ENCODE measurements at regions not wholly inside any gene's neighbourhood (a gene's known extent, or its start where the extent isn't known, plus 50 kb on each side); places are given as distances from the start of the nearest gene placed in this dataset.
"Not testable (repeated sequence)": the region's sequence is repeated elsewhere in the genome, so short reads cannot be mapped to it uniquely, and the experiment has no call there.

DNA sequence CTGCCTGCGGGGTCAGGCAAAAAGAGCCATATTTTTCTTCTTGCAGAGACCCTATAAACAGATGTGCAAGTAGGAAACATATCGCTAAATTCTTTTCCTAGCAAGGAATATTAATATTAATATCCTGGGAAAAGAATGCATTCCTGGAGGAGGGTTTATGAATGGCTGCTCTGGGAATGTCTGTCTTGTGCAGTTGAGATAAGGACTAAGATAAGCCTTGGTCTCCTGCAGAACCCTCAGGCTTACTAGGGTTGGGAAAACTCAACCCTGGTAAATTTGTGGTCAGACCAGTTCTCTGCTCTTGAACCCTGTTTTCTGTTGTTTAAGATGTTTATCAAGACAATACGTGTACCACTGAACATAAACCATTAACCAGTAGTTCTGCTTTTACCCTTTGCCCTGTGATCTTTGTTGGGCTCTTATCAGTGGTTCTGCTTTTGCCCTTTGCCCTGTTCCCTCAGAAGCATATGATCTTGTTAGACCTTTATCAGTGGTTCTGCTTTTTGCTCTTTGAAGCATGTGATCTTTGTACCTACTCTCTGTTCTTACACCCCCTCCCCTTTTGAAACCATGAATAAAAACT lies 1548.2 kb upstream of the FLRT2 start:
- not testable (repeated sequence) for H3K4me3 ChIP-seq (ENCODE audit: low read depth, low read length); H2AK5ac ChIP-seq (ENCODE audit: low read length); H3K27me3 ChIP-seq (ENCODE audit: insufficient read depth, low read length); H3K4me1 ChIP-seq (ENCODE audit: control insufficient read depth in 1 of 2, insufficient read depth in 2 of 2, low read length in 2 of 2); H3K18ac ChIP-seq (ENCODE audit: low read length); H2BK12ac ChIP-seq (ENCODE audit: low read length); H3K14ac ChIP-seq (ENCODE audit: low read length); H4K8ac ChIP-seq (ENCODE audit: low read depth, low read length); H3K79me2 ChIP-seq (ENCODE audit: control insufficient read depth, insufficient read depth, low read length, poor library complexity); H3K4me2 ChIP-seq (ENCODE audit: low read length); H3K4ac ChIP-seq (ENCODE audit: low read depth, low read length); H3K36me3 ChIP-seq (ENCODE audit: control insufficient read depth in 1 of 2, insufficient read depth in 2 of 2, low read length in 2 of 2); H2BK120ac ChIP-seq (ENCODE audit: insufficient read depth, low read length, poor library complexity); H3K9ac ChIP-seq (ENCODE audit: low read length); H4K91ac ChIP-seq (ENCODE audit: low read depth, low read length); H2AFZ ChIP-seq (ENCODE audit: insufficient read depth, low read length, poor library complexity); H3K23ac ChIP-seq (ENCODE audit: low read length); H3K9me3 ChIP-seq (ENCODE audit: insufficient read depth, low read depth, low read length); H4K12ac ChIP-seq (ENCODE audit: low read depth, low read length)
- Histone ChIP-seq H3K79me1 (ENCODE audit: low read length) (peaks cover 10% of the 10 kb centered on the region), H2BK5ac (ENCODE audit: low read depth, low read length, poor library complexity) (peak overlapping the region; percentile 64), H3K27ac (ENCODE audit: low read depth, low read length) (peak overlapping the region; percentile 74)
- no CpG with 5 or more reads among the region's 3 CpGs for WGBS (ENCODE audit: extremely low coverage, insufficient coverage, insufficient read length)
- DNase-seq = peak in 1 of 2 donors; percentile 47

DNA sequence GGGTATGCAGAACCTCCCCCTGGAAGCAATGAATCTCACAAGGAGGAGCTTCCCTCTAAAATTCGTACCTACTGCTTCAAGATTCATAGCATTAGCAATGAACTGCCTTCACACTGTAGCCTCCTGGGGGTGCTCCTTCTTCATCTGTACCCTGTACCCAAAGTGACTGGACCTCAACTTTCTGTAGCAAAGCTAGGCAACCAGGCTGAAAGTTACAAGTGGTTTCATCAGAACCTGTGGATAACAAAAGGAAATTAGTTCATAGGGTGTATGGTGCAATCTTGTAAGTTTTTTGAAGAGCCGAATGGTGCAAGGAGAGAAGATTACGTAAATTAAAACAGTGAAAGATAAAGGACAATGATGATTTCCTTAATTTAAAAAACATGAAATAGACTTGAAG lies 1541.7 kb upstream of the FLRT2 start:
- Histone ChIP-seq H3K14ac (ENCODE audit: low read length) (no peak overlapping the region), H3K4me1 (ENCODE audit: control insufficient read depth in 1 of 2, insufficient read depth in 2 of 2, low read length in 2 of 2) (no peaks in the 10 kb centered on the region), H2AK5ac (ENCODE audit: low read length) (no peak overlapping the region), H2BK12ac (ENCODE audit: low read length) (peak overlapping the region; percentile 84), H3K79me1 (ENCODE audit: low read length) (peaks cover 4% of the 10 kb centered on the region), H3K18ac (ENCODE audit: low read length) (no peak overlapping the region), H4K8ac (ENCODE audit: low read depth, low read length) (no peak overlapping the region), H3K4me2 (ENCODE audit: low read length) (no peak overlapping the region), H4K91ac (ENCODE audit: low read depth, low read length) (peak overlapping the region; percentile 55), H3K27ac (ENCODE audit: low read depth, low read length) (no peak overlapping the region), H3K4me3 (ENCODE audit: low read depth, low read length) (no peak overlapping the region), H3K9ac (ENCODE audit: low read length) (no peak overlapping the region), H2AFZ (ENCODE audit: insufficient read depth, low read length, poor library complexity) (no peak overlapping the region), H3K9me3 (ENCODE audit: insufficient read depth, low read depth, low read length) (peaks cover 2% of the 10 kb centered on the region), H3K4ac (ENCODE audit: low read depth, low read length) (no peak overlapping the region), H3K23ac (ENCODE audit: low read length) (no peak overlapping the region), H3K36me3 (ENCODE audit: control insufficient read depth in 1 of 2, insufficient read depth in 2 of 2, low read length in 2 of 2) (no peaks in the 10 kb centered on the region), H3K79me2 (ENCODE audit: control insufficient read depth, insufficient read depth, low read length, poor library complexity) (no peaks in the 10 kb centered on the region), H2BK120ac (ENCODE audit: insufficient read depth, low read length, poor library complexity) (no peak overlapping the region), H3K27me3 (ENCODE audit: insufficient read depth, low read length) (no peaks in the 10 kb centered on the region), H2BK5ac (ENCODE audit: low read depth, low read length, poor library complexity) (no peak overlapping the region), H4K12ac (ENCODE audit: low read depth, low read length) (no peak overlapping the region)
- no CpG with 5 or more reads among the region's 3 CpGs for WGBS (ENCODE audit: extremely low coverage, insufficient coverage, insufficient read length)
- DNase-seq = no peak

DNA sequence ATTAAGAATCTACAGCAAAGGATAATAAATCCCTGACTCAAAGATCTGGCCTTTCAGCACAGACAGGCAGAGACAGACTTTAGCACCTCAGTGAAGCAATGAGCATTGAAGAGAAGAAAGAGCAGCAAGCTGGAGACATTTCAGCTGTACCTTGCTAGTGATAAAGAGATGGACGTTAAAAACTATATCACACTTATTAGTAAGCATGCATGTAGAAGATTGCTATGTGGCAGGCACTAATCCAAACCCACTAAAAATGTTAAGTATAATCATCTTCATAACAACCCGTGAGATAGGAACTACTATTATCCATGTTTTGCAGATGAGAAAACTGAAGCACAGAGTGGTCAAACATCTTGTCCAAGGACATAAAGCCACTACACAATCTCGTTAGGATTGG lies 1538.3 kb upstream of the FLRT2 start:
- no peak overlapping the region for H3K4me3 ChIP-seq (ENCODE audit: low read depth, low read length)
- H4K91ac ChIP-seq (ENCODE audit: low read depth, low read length) = no peak overlapping the region
- H3K79me2 ChIP-seq (ENCODE audit: control insufficient read depth, insufficient read depth, low read length, poor library complexity) = no peaks in the 10 kb centered on the region
- no peak overlapping the region for H3K23ac ChIP-seq (ENCODE audit: low read length)
- H3K9me3 ChIP-seq (ENCODE audit: insufficient read depth, low read depth, low read length) = no peaks in the 10 kb centered on the region
- H2BK12ac ChIP-seq (ENCODE audit: low read length) = no peak overlapping the region
- no peaks in the 10 kb centered on the region for H3K36me3 ChIP-seq (ENCODE audit: control insufficient read depth in 1 of 2, insufficient read depth in 2 of 2, low read length in 2 of 2)
- H3K9ac ChIP-seq (ENCODE audit: low read length) = no peak overlapping the region
- H3K27ac ChIP-seq (ENCODE audit: low read depth, low read length) = no peak overlapping the region
- no peak overlapping the region for H3K4me2 ChIP-seq (ENCODE audit: low read length)
- H4K12ac ChIP-seq (ENCODE audit: low read depth, low read length) = no peak overlapping the region
- no peak overlapping the region for H2AFZ ChIP-seq (ENCODE audit: insufficient read depth, low read length, poor library complexity)
- WGBS (ENCODE audit: extremely low coverage, insufficient coverage, insufficient read length) = no CpG with 5 or more reads among the region's 3 CpGs
- H2BK5ac ChIP-seq (ENCODE audit: low read depth, low read length, poor library complexity) = no peak overlapping the region
- H3K18ac ChIP-seq (ENCODE audit: low read length) = no peak overlapping the region
- H3K4ac ChIP-seq (ENCODE audit: low read depth, low read length) = no peak overlapping the region
- no peak overlapping the region for H2BK120ac ChIP-seq (ENCODE audit: insufficient read depth, low read length, poor library complexity)
- peaks cover 2% of the 10 kb centered on the region for H3K79me1 ChIP-seq (ENCODE audit: low read length)
- H4K8ac ChIP-seq (ENCODE audit: low read depth, low read length) = no peak overlapping the region
- H2AK5ac ChIP-seq (ENCODE audit: low read length) = no peak overlapping the region
- no peak overlapping the region for H3K14ac ChIP-seq (ENCODE audit: low read length)
- H3K27me3 ChIP-seq (ENCODE audit: insufficient read depth, low read length) = no peaks in the 10 kb centered on the region
- H3K4me1 ChIP-seq (ENCODE audit: control insufficient read depth in 1 of 2, insufficient read depth in 2 of 2, low read length in 2 of 2) = no peaks in the 10 kb centered on the region
- no peak for DNase-seq

DNA sequence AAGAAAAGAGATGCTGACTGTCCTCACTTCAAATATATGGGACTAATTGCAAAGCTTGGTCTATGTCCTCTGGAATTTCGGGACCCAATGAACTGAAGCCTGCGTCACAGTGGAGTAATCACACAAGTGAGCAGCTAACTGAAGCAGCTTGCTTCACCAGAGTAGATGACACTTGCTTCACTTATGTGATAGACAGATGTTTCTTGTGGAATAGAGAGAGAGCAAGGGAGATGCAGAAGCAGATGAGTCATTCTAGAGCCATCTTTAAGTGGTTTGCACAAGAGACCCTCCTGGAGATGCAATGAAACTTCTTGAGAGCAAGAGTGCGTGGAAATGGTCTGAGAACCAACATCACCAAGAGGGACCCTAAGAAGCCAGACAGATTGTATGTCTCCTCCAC lies 1537.1 kb upstream of the FLRT2 start:
- Histone ChIP-seq H3K18ac (ENCODE audit: low read length) (no peak overlapping the region), H4K91ac (ENCODE audit: low read depth, low read length) (no peak overlapping the region), H3K27ac (ENCODE audit: low read depth, low read length) (no peak overlapping the region), H3K79me1 (ENCODE audit: low read length) (no peaks in the 10 kb centered on the region), H2AK5ac (ENCODE audit: low read length) (no peak overlapping the region), H2BK12ac (ENCODE audit: low read length) (no peak overlapping the region), H2AFZ (ENCODE audit: insufficient read depth, low read length, poor library complexity) (no peak overlapping the region), H3K9me3 (ENCODE audit: insufficient read depth, low read depth, low read length) (no peaks in the 10 kb centered on the region), H3K4ac (ENCODE audit: low read depth, low read length) (no peak overlapping the region), H3K23ac (ENCODE audit: low read length) (no peak overlapping the region), H3K27me3 (ENCODE audit: insufficient read depth, low read length) (no peaks in the 10 kb centered on the region), H3K4me2 (ENCODE audit: low read length) (no peak overlapping the region), H2BK5ac (ENCODE audit: low read depth, low read length, poor library complexity) (no peak overlapping the region), H3K14ac (ENCODE audit: low read length) (no peak overlapping the region), H3K4me3 (ENCODE audit: low read depth, low read length) (no peak overlapping the region), H3K4me1 (ENCODE audit: control insufficient read depth in 1 of 2, insufficient read depth in 2 of 2, low read length in 2 of 2) (no peaks in the 10 kb centered on the region), H2BK120ac (ENCODE audit: insufficient read depth, low read length, poor library complexity) (no peak overlapping the region), H3K36me3 (ENCODE audit: control insufficient read depth in 1 of 2, insufficient read depth in 2 of 2, low read length in 2 of 2) (no peaks in the 10 kb centered on the region), H4K12ac (ENCODE audit: low read depth, low read length) (no peak overlapping the region), H4K8ac (ENCODE audit: low read depth, low read length) (no peak overlapping the region), H3K9ac (ENCODE audit: low read length) (no peak overlapping the region), H3K79me2 (ENCODE audit: control insufficient read depth, insufficient read depth, low read length, poor library complexity) (no peaks in the 10 kb centered on the region)
- no CpG with 5 or more reads among the region's 3 CpGs for WGBS (ENCODE audit: extremely low coverage, insufficient coverage, insufficient read length)
- DNase-seq = no peak
